Stimulated activated CD4-positive, alpha-beta T cell treated with anti-CD3 and anti-CD28 coated beads, Interleukin-2, amount 100 ng/mL, for 24 hours (primary cell): ENCODE measurements at regions not wholly inside any gene's neighbourhood (a gene's known extent, or its start where the extent isn't known, plus 50 kb on each side); places are given as distances from the start of the nearest gene placed in this dataset.
A peak's percentile ranks its signal among the peaks of the same experiment; 100 is the strongest.
"Not testable (repeated sequence)": the region's sequence is repeated elsewhere in the genome, so short reads cannot be mapped to it uniquely, and the experiment has no call there.

Experiments
- DNase-seq, 2 donors: peaks; one replicate each; pipeline ENCODE4 v3.0.0-alpha.2; 2020

DNA sequence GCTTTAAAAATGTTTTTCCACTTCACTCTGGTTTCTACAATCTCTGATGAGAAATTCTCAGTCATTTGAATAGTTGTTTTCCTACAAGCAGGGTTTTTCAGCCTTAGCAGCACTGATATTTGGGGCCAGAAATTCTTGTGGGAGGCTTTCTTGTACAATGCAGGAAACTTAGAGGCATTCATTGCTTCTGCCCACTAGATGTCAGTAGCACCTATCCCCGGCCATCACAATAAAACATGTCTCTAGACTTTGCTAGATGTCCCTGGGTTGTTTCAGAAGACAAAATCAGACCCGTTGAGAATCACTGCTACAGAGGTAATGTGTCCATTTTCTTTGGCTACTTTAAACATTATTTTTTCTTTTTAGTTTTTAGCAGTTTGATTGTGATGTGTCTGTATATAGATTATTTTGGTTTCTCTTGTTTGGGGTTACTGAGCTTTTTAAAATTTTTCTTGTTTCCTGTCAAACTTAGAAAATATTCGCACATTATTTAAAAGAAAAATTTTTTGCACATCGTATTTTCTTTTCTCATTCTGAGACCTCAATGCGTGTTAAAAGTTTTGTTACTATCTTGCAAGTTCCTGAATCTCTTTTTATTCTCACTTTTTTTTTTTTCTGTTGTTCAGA, 60.8 kb upstream of the CCDC179 start:
- DNase-seq = no peak

DNA sequence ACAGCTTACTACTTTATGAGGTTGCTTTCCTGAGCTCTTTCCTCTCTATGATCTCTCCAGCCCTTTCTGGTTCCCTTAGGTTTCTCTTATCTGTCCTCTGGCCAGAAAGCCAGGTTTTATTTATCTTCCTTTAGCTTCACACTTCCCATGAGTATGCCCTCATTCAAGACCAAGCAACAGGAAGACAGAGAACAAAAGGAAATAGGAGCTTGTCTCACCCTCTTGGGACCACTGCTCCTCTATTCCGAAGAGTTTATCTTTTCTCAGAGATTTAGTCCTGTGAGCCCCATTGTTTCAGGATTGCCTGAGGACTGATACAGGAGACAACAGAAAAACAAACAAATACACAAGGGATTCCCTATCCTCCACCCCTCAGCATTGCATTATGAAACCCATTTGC, 62.4 kb upstream of the CCDC179 start:
- DNase-seq = no peak

DNA sequence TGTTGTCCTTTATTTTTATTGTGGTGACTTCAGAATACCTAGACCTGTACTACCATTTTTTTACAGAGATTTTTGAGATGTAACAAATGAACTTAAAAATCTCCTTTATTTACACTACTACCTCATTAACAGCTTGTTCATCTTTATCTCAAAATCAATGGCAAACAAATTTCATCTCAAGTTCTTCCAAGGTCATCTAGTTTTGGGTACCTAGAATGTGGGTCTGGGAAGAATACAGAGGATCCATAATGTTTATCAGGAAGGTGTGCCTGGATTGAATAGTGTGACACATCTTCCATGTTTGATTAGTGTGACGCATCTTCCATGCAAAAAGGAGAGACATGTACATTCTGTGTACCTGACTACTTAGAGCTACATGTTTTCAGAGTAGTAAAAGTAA, 63.3 kb upstream of the CCDC179 start:
- no peak for DNase-seq

DNA sequence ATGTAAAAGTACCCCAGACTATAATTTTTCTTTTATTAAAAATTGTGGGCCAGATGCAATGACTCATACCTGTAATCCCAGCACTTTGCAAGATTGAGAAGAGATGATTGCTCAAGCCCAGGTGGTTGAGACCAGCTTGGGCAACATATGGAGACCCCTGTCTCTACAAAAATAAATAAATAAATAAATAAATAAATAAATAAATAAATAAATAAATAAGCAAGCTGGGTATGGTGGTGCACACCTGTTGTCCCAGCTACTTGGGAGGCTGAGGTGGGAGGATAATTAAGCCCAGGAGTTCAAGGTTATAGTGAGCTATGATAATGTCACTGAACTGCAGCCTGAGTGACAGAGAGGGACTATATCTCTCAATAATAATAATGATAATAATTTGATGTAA, 66.1 kb upstream of the CCDC179 start:
- DNase-seq = no peak

DNA sequence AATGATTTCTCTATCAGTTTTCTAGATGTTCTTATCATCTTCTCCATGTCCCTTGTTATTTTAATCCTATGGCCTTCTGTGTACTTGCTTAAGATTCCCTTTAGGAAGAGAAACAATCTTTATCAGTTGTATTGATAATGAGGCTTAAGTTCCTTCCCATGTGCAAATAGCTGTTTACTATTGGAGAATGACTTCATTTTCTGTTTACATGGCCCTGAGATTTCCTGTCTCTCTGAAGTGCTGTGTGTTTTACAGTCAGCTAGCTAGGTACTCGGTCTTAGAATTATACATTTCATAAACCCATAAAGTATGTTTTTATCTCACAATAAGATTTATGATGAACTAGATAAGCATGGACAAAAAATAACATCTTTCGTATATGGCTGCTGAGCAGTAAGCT, 67.5 kb upstream of the CCDC179 start:
- no peak for DNase-seq

DNA sequence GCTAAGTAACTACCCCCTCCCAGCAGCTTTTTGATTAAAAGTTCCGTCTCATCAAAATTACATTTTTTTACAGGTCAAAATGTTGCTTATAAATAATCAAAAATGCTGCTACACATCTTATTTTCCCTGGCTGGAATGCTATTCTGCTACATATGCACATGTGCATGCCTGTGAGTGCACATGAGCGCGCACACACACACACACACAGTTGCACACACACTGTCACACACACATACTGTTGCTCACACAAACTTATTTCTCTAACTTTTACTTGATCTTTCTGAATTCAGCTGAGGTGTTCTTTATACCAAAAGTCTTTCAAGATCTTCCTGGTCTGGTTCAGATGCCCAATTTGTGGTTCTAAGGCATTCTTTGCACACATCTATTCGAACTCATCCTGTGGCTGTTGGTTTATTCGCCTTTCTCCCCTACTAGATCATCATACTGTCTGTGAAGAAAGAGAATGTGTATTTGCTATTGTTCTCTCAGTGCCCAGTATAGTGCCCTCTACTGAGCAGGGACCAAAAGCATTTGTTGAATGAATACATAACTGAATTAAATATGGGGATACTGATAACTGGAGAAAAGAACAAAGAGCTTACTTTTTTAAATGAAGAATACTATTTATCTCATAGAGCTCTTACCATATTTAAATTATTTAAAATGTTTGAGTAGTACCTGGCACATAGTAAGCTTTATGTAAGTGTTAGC, 68.1 kb upstream of the CCDC179 start:
- DNase-seq = no peak

DNA sequence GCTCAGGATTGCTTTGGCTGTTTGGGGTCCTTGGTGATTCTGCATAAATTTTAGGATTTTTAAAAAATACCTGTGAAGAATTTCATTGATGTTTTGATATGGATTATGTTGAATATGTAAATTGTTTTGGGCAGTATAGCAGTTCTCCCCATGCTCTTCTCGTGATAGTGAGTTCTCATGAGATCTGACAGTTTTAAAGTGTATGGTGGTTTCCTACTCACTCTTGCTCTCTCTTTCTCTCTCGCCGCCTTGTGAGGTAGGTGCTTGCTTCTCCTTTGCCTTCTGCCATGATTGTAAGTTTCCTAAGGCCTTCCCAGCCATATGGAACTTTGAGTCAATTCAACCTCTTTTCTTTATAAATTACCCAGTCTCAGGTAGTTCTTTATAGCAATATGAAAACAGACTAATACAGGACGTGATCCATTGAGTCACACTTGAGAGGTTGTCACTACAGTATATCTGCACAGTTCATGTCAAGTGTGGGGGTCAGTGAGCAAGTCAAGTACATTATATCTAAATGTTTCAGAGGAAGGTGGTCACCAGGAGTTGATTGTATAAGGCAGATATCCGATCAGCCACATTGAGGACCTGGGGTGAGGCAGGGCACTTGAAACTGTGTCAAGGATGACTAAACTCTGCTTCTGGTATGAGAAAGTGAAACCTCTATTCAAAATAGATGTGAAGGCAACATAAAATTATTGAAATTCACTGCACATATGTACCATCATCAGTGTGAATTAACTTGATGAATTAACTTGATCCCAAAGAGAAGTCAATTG, 70.7 kb upstream of the CCDC179 start:
- DNase-seq = no peak

DNA sequence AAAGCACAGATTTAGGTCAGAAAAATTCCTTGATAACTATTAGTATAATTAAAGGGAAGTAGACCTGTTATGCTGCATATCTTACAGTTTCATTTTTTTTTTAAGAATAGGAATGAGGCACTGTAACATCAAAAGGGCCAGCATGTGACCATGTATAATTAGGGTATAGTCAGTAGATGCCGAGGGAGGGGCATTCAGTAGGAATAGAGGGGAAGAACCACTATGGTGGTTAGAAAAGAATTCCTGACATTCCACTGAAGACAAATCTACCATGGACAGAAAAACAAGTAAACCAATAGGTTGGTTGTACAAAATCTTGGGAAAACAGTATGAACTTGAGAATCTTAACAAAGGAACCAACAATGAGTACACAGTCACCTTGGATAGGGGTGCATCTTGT, 78.4 kb upstream of the CCDC179 start:
- no peak for DNase-seq

DNA sequence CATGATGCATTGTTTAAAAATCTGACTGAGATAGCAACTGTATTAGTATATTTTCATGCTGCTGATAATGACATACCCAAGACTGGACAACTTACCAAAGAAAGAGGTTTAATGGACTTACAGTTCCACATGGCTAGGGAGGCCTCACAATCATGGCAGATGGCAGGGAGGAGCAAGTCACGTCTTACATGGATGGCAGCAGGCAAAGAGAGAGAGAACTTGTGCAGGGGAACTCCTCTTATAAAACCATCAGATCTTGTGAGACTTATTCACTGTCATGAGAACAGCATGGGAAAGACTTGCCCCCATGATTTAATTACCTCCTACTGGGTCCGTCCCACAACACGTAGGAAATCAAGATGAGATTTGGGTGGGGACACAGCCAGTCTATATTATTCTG, 81.3 kb upstream of the CCDC179 start:
- not testable (repeated sequence) for DNase-seq

DNA sequence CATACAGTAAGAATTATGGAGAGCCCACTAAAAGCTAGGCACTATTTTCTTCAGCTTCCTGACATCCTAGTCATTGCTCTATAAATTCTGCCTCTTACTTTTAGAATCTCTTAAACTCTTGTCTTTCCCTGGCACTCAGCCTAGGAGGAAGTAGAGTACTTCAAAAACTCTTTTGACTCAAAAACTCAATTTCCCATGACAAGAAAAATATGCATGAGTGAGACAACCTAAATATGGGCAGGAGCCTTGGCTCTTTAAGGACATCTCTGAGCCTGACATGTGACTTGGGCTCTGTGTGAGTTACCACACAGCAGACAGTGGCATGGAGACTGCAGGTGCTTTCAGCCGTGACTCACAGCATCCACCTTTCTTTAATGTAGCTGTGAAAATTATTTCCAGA, 97.5 kb upstream of the CCDC179 start:
- DNase-seq = no peak

DNA sequence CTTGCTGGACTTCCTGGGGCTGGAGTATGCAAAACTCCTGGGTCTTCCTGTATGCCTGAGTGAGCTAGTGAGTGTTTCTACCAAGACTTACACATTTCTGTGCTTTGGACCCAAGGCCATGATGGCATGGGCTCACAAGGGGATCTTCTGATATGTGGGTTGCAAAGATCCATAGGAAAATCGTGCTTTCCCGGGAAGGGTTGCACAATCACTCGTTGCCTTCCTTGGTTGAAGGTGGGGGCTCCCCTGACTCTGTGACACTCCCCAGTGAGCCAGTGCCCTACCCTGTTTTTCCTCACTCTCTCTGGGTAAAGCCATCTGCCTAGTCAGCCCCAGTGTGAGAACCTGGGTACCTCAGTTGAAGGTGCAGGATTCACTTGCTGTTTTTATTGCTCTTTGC, 114.0 kb upstream of the CCDC179 start:
- no peak for DNase-seq

DNA sequence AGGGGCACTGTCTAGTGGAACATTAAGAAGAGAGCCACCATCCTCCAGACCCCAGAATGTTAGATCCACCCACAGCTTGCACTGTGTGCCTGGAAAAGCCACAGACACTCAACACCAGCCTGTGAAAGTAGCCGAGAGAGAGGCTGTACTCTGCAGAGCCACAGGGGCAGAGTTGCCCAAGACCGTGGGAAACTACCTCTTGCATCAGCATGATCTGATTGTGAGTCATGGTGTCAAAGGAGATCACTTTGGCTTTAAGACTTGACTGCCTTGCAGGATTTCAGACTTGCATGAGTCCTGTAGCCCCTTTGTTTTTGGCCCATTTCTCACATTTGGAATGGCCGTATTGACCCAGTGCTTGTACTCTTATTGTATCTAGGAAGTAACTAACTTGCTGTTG, 115.9 kb upstream of the CCDC179 start:
- DNase-seq = no peak

DNA sequence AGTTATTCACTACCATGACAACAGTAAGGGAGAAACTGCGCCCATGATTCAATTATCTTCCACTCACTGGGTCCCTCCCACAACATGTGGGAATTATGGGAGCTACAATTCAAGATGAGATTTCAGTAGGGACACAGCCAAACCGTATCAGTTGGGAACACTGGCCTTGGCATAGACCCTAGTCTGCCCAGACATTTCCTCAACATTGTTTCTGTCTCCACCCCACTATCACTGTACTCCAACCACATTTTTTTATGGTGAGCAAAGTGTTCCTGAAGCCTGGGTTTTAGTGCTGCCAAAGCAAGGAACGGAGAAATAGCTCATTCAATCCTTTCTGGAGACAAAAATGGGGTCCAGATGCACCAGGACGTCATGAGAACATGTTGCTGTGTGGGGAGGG, 122.6 kb upstream of the CCDC179 start:
- no peak for DNase-seq

DNA sequence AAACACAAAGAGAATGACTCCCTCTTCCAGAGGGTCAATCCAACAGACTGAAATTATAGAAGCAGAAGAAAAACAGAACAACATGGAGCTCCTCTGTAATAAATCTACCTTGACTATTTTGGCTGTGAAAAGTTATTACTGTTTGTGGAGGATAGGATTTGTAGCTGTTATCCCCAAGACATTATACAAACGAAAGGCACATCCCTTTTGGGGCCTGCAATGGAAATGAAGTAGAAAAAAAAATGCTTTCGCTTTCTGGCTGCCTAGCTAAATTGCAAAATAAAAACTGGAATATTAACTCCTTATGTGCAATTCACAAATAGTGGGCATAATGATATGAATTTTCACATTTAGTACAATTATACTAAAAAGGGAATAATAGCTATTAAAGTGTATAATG, 123.8 kb upstream of the CCDC179 start:
- no peak for DNase-seq

DNA sequence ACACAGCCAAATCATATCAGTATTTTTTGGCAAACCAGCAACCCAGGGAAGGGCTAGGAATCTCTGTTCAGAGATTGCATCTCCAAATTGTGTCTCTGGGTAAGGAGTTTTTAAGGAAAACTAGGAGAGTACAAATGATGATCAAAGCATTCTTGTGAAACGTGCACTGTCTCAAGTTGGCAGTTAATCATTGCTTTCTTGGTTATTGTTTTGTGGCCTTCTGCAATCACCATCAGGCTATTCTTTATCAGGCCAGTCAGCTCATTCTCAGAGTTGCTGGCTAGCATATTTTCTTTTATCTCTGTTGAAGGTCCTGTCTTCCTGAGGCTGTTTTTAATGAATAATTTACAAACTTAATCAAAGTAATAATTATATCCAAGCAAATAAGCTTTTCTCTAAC, 129.1 kb upstream of the CCDC179 start:
- no peak for DNase-seq

DNA sequence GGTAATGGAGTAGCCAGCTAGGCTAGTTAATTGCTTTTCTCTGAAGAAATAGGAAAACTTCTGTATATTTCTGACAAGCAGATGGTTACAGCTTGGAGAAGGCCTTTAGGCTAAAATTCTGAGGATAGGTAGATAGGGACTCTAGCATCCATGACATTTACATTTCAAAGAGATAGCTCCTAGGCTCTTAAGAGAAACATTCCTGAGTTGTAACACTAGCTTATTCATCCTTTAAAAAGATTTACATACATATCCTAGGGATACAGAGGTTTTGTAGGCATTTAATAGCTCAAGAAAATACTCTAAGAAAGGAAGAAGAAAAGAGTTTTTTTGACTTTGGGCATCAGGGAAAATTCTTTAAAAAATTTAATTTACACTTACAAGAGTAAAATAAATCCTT, 130.9 kb upstream of the CCDC179 start:
- no peak for DNase-seq

DNA sequence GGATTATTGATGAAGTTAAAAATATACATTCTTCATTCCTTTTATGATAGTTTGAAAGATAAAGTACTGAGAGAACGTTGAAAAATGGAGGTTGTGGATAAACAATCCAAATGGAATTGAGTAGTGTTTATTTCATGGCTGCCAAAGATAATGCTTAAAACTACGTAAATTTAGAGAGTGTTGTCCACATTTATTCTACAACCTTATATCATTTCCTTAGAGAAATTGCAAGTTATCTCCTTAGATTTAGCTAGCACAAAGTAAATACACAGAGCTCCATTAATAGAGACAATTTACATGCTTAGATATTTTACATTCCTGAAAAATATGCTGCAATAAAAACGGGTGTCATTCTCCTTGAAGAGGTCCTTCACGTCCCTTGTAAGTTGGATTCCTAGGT, 146.5 kb upstream of the CCDC179 start:
- DNase-seq = no peak

DNA sequence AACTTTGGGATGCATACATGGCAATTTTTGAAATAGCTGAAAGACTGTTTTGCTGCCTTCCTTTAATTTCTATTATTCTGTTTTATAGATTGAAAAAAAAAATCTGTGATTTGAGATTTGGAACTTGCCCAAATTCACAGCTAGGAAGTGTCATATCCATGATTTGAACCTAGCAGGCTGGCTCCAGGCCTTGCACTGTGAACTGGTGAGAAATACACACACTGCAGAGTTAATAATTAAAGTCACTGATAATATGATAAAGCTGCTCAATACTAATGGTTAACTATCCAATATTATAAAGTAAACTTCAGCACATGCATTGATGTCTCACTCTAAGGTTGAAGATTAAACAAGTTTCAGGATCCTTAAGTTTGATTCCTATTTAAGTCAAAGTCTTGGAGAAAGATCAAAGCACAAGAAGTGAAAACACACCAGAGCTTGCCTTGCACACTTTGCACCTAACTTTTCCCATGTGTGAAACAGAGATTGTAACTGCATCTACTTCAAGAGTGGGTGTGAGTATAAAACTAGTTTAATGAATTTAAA, 150.6 kb upstream of the CCDC179 start:
- no peak for DNase-seq

DNA sequence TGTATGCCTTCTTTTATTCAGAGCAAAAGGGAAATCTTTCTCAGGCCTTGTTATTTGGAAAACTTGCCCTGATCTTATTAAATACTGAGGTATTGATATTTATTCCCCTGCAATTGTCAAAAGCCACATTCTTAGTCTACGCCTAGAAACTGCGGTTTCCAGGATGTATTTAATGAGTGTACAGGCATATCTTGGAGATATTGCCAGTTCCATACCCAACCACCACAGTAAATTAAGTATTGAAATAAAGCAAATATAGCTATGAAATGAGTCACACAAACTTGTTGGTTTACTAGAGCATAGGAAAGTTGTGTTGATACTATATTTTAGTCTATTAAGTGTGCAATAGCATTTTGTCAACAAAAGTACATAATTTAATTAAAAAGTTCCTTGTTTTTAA, 152.7 kb upstream of the CCDC179 start:
- no peak for DNase-seq

DNA sequence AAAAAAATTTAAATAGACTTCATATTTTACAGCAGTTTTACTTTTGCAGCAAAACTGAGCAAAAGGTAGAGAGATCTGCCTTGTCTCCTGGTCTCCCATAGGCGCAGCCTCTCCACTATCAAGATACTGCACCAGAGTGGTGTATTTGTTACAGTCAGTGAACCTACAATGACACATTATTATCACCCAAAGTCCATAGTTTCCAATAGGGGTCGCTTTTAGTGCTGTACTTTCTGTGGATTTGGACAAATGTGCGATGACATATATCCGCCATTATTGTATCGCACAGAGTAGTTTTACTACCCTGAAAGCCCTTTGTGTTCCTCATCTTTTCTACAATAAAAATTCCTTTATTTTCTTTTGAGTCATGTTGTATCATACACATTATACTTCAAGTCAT, 153.2 kb upstream of the CCDC179 start:
- DNase-seq = no peak

DNA sequence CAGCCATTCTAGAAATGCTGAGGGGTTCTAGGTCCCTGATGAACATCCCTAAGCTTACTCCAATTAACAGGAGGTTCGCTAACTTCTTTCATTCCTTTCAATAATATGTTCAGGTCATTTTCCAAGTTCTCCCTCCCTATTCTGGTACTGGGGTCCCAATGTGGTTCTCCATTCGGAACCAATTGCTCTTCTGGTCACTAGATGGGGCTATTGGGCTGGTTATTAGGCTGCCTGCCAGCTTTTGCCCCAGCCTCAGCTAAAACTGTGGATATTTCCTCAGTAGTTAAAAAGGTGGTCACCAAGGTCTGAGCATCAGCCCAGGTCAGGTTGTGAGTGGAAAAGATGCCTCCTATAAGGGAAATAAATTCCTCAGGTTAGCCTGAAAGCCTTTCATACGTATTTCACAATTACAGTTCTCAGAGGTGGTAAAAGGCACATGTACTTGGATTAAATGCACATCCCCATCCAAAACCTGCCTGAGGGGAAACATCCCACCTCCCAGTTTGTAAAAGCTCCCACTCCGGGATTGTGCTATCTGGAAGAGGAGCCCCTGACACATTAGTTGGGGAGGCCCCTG, 161.1 kb upstream of the CCDC179 start:
- peak in 1 of 2 donors; percentile 1 for DNase-seq

DNA sequence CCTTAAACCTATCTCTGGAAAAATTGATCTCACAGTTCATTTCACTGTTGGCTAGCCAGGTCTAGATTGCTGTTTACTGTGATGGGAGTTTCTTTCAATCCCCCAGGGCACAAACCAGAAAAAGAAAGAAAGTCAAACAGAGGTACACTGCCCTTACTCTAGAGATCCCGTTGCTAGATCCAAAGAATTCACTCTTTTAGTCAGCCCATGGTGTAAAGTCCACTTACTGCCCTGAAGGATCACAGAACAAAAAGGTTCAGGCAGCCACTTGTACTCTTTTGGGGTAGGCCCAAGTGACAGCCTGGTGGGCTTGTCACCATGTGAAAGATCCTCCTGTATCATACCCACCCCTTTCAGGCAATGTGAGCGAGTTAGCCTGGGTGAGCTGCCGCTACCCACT, 162.6 kb upstream of the CCDC179 start:
- DNase-seq = no peak

DNA sequence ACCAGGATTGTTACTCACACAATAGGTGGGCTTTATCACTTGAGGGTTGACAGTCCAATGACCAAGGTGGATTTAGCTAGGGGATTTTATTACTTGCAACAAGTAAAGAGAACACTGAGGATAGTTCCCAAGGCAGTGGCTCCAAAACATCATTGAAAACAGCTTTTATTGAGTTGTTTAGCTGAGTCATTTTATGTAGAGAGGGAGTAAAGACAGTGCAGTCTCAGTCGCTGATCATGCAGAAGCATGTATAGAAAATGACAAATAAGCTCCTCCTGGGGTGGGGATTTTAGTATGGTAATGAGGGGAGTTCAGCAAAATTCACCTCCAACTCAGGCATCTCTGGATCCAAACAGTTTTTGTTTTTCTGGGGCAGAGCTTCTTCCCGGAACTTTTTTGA, 163.0 kb upstream of the CCDC179 start:
- DNase-seq = no peak
